HG03095 (cell line): ENCODE measurements at regions not wholly inside any gene's neighbourhood (a gene's known extent, or its start where the extent isn't known, plus 50 kb on each side); places are given as distances from the start of the nearest gene placed in this dataset.

Experiments
- ATAC-seq: cut with Tn5 transposase; IDR thresholded peaks from one replicate; pipeline ENCODE4 v1.9.1; 2021; ENCODE audit warnings: moderate library complexity; ENCODE audit not compliant: unreplicated experiment

- ATAC-seq = no peak
Observed at GRCh38 chr1:219523411-219523810, 89.5 kb downstream of the ZC3H11B start.

- ATAC-seq = no peak
Observed at GRCh38 chr1:219521325-219521724, 91.6 kb downstream of the ZC3H11B start.

- no peak for ATAC-seq
Observed at GRCh38 chr1:219520241-219520640, 92.7 kb downstream of the ZC3H11B start.

- ATAC-seq = no peak
Observed at GRCh38 chr1:219518907-219519248, 94.0 kb downstream of the ZC3H11B start.

GRCh38 chr1:219518168-219518906 lies 94.6 kb downstream of the ZC3H11B start:
- ATAC-seq = no peak

DNA sequence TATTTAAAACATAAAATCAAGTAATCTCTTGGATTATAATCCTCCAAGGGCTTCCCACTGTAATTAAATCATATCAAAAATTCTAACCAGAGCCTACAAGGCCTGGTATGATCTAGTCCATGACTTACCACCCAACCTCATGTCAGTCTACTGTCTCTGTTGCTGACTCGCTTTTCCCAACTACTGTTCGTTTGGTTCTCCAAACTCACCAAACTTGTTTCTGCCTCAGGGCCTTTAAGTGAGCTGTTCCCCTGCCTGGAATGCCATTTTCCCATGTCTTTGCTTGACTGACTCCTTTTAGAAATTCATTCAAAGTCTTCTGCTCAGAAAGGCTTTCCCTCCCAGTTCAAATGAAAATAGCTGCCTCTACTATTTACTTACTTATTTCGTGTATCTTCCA lies 95.9 kb downstream of the ZC3H11B start:
- no peak for ATAC-seq

DNA sequence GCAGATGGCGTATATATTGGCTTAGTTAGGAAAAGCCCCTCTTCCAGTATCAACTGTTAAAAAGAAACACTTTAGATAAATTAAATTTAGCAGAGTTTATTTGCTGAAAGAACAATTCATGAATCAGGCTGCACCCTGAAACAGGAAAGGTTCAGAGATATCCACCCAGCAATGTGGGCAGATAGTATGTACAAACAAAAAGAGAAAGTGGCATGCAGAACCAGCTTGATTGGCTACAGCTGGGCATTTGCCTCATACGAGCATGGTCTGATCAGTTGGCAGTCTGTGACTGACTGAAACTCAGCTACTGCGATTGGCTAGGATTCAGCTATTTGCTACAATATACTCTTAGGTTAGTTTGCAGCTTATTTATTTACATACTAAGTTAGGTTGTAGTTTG lies 98.2 kb downstream of the ZC3H11B start:
- no peak for ATAC-seq

- no peak for ATAC-seq
Observed at GRCh38 chr1:219507437-219507836, 105.5 kb downstream of the ZC3H11B start.

DNA sequence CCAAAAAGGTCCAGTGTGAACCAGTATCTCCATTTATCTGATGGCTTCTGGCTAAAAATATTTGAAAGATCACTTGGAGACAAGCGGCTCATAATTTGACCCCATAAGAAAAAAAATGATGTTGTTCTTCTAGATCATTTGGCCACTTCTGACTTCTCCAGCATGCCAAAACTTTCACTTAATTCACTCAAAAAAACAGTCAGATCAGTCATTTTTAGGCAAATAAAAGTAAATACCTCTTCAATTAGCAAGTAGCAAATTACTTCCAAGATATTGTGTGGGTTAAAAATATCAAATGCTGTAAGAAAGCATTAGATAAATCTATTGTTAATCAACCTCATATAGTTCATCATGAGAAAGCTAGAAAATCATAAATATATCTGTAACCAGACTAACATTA lies 106.0 kb downstream of the ZC3H11B start:
- no peak for ATAC-seq

DNA sequence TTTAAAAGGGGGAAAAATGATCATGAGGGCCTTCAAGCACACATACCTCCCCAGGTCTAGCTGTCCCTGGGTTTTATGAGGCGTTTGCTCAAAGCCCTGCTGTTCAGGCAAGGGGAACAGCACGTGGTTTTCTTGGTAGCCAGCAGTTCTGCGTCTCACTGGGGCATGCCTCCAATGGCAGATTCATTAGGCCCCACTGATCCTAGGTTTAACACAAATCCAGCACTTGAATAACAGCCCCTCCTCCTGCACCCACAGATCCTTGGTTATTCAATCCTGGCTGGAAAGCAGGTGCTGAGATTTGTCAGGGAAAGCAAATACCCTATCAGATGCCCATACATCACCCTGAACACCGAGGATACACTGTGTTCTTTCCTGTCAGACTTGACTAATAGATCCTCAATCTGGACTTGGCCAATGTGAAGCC lies 106.4 kb downstream of the ZC3H11B start:
- ATAC-seq = no peak

DNA sequence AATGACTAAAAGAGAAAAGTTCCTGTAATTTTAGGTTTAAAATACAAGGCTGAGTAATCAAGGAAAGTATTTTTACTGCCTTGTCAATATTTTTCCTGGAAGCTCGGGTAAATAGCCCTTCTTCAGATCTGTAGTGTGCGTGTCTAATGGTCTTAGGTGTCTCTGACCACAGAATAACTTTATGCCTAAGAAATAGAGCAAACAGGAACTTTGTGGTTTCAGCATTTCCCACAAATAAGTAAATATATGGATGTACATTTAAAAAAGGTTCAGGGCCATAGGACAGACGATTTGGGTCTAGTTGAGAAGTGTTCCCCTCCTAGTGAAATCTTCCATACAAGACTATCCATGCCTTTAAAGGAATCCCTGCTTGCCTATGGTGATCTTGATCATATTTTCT lies 107.0 kb downstream of the ZC3H11B start:
- no peak for ATAC-seq

- no peak for ATAC-seq
Observed at GRCh38 chr1:219503604-219504003, 109.3 kb downstream of the ZC3H11B start.

GRCh38 chr1:219500327-219500897 lies 112.5 kb downstream of the ZC3H11B start:
- no peak for ATAC-seq

DNA sequence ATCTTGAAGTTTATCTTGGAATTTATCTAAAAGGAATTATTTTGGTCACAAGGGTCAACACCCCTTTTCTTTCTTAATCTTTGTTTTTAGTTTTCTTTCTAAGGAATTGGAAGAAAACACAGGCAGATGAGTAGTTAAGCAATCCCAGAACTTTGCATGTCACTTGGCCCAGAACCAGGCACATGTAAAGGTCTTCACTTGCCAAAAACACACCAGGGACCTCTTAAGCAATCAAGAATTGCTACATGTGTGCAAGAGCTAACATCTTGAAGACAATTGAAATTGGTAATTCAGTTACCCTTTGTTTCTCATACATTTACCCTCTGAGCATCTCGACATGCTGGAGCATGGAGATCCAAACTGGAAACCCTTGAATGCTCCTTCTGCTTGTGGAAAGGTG lies 114.2 kb downstream of the ZC3H11B start:
- no peak for ATAC-seq

DNA sequence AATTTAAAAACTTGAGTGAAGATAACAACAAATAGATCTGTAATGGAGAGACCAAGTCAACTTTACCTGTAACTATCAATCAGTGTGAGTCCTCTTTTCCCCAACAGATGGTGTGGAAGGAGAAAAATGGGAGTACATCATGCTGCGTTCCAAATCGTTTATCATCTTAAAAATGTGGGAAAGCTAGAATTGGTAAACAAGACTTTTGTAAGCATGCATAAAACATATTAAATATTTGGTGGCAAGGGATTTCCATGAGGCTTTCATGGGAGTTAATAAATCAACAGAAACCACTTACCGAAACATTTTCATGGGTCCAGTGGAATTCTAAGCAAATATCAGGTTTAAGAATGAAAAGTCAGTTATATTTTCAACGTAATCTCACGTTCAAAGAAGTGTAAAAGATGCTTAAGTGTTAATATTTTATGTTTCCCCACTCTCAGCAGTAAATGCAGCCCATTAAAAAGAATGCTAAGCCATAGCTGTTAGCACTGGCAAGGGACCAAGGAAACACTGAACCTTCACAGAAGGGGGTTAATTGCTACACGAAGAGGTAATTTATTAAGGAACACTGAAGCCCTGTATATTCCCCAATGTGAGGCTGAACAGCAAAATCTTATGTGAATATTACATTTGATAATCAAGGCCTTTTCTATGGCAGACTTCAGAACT lies 117.0 kb downstream of the ZC3H11B start:
- ATAC-seq = no peak

- no peak for ATAC-seq
Observed at GRCh38 chr1:219492717-219493116, 120.2 kb downstream of the ZC3H11B start.

DNA sequence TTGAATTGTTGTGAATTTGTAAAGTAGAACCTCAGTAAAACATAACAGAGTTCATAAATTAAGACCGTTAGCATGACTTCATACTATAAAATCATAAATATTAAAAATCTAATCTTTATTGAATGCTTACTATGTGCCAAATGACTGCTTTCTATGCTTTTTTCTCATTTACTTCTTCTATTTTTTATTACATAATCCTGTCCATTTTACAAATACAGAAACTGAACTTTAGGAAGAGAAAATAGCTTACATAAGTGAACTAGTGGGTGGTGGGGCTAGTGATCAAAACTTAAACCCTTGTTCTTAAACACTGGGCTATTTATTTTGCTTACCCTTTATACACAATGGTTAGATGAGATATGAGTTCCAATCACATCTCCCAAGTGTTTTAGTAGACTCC lies 122.3 kb downstream of the ZC3H11B start:
- no peak for ATAC-seq

- no peak for ATAC-seq
Observed at GRCh38 chr1:219489636-219490035, 123.3 kb downstream of the ZC3H11B start.

DNA sequence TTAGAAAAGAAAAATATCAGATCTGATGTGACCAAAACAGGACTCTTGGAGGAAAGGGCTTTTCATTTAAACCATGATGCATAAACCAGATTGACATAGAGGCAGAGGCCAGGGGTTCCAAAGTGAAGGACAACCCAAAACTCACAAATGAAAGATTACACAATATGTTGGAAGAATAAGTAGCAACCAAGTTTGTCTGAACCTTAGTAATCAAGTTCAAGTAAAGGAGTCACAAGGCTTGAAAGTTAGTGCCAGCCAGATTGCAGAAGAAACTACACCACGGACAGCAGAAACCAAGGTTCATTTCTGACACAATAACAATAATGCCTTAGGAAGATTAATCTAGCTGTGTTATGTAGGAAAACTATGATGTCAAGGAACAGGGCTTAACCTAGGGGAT lies 124.6 kb downstream of the ZC3H11B start:
- ATAC-seq = no peak

GRCh38 chr1:219483530-219483929 lies 129.4 kb downstream of the ZC3H11B start:
- ATAC-seq = no peak

GRCh38 chr1:219480011-219480410 lies 132.9 kb downstream of the ZC3H11B start:
- ATAC-seq = no peak

DNA sequence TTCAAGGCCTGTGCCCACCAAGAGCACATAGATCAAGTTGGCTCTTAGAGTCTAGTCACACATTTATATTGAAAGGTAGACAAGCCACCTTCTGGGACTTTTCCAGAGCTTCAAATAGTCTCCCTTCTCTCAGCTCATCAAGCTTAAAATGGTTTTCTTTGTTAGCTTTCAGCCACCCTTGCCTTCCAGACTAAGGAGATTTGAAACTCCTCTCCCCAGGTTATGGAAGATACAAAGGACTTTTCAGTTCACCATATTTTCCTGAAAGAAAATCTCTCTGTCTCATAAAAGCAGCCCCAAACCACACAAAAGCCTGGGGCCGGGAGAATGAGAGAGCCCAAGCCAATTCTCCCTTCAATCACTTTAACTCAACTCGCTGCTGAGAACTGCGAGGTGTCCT lies 134.1 kb downstream of the ZC3H11B start:
- no peak for ATAC-seq
